ENCODE measurements at regions not wholly inside any gene's neighbourhood (a gene's known extent, or its start where the extent isn't known, plus 50 kb on each side); places are given as distances from the start of the nearest gene placed in this dataset.

DNA sequence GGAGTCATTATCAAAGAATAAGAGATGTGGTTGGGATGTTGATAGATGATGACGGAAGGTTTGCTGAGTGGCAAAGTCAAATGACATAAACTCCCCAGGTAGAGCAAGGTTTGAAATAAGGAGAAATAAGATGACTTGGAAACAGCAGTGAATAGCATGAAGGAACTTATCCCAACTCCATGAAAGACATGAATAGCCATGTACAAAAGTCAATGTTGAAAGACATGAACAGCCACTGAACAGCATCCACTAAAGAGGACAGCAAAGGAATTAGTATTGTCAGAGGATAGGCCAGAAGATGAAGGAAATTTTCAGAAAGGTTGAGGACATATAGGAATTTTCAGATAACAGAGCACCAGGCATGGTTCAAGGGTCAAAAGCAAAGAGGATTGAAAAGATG lies 286.0 kb upstream of the FBXL7 start:
- Histone ChIP-seq H3K4me3 (ENCODE audit: control extremely low read depth in 1 of 5, extremely low read depth in 1 of 5, insufficient read depth in 1 of 5, low read depth in 2 of 5, low read length in 4 of 5) (no peak overlapping the region), H3K27me3 (replicated peaks in 1 of 4; ENCODE audit: control extremely low read depth in 1 of 4, control insufficient read depth in 3 of 4, insufficient read depth in 4 of 4, low read length in 3 of 4) (no peaks in the 10 kb centered on the region), H3K9me3 (ENCODE audit: control extremely low read depth in 1 of 3, control insufficient read depth in 2 of 3, insufficient read depth in 1 of 3, low read length in 2 of 3) (no peaks in the 10 kb centered on the region), H2AFZ (ENCODE audit: insufficient read depth, low read depth, low read length, poor library complexity, severe bottlenecking) (no peak overlapping the region), H3K36me3 (replicated peaks in 1 of 2; ENCODE audit: control extremely low read depth in 1 of 2, control insufficient read depth in 1 of 2, extremely low read depth in 1 of 2, insufficient read depth in 2 of 2, low read length in 1 of 2) (no peaks in the 10 kb centered on the region), H3K4me1 (ENCODE audit: control insufficient read depth in 2 of 2, insufficient read depth in 2 of 2, low read length in 2 of 2) (no peaks in the 10 kb centered on the region), H4K20me1 (ENCODE audit: control insufficient read depth, insufficient read depth, low read length, poor library complexity, severe bottlenecking) (no peaks in the 10 kb centered on the region), H3K4me2 (replicated peaks; ENCODE audit: low read depth, low read length, poor library complexity, severe bottlenecking) (no peak overlapping the region), H3K9ac (ENCODE audit: low read length) (no peak overlapping the region), H3K27ac (ENCODE audit: low read length in 2 of 2) (no peak overlapping the region), H3K79me2 (ENCODE audit: control insufficient read depth, insufficient read depth, low read length) (no peaks in the 10 kb centered on the region)
- no peak overlapping the region for H3K27ac Mint-ChIP-seq
- no peaks in the 10 kb centered on the region for H3K27me3 Mint-ChIP-seq
- ChIA-PET CTCF (no interaction called here), POLR2A (no interaction called here)
- H3K4me1 Mint-ChIP-seq, result no peaks in the 10 kb centered on the region
- DNase-seq (no peak), ATAC-seq (ENCODE audit: low read depth) (no peak)
- TF ChIP-seq, protein P1, sequence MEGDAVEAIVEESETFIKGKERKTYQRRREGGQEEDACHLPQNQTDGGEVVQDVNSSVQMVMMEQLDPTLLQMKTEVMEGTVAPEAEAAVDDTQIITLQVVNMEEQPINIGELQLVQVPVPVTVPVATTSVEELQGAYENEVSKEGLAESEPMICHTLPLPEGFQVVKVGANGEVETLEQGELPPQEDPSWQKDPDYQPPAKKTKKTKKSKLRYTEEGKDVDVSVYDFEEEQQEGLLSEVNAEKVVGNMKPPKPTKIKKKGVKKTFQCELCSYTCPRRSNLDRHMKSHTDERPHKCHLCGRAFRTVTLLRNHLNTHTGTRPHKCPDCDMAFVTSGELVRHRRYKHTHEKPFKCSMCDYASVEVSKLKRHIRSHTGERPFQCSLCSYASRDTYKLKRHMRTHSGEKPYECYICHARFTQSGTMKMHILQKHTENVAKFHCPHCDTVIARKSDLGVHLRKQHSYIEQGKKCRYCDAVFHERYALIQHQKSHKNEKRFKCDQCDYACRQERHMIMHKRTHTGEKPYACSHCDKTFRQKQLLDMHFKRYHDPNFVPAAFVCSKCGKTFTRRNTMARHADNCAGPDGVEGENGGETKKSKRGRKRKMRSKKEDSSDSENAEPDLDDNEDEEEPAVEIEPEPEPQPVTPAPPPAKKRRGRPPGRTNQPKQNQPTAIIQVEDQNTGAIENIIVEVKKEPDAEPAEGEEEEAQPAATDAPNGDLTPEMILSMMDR (IDR thresholded peaks at IDR 0.05), result no peak
- no peak for TF ChIP-seq EZH2 (IDR thresholded peaks at IDR 0.05; ENCODE audit: borderline replicate concordance, insufficient read depth, low read depth, low read length, poor library complexity, severe bottlenecking)
- intact Hi-C loops (cut with micrococcal nuclease), result no loop called here
- H3K4me3 Mint-ChIP-seq, result no peak overlapping the region
- H3K9me3 Mint-ChIP-seq (ENCODE audit: insufficient read depth), result peaks cover 3% of the 10 kb centered on the region
- WGBS (ENCODE audit: insufficient coverage), result 100% methylated on average over 1 of the region's 1 CpG

DNA sequence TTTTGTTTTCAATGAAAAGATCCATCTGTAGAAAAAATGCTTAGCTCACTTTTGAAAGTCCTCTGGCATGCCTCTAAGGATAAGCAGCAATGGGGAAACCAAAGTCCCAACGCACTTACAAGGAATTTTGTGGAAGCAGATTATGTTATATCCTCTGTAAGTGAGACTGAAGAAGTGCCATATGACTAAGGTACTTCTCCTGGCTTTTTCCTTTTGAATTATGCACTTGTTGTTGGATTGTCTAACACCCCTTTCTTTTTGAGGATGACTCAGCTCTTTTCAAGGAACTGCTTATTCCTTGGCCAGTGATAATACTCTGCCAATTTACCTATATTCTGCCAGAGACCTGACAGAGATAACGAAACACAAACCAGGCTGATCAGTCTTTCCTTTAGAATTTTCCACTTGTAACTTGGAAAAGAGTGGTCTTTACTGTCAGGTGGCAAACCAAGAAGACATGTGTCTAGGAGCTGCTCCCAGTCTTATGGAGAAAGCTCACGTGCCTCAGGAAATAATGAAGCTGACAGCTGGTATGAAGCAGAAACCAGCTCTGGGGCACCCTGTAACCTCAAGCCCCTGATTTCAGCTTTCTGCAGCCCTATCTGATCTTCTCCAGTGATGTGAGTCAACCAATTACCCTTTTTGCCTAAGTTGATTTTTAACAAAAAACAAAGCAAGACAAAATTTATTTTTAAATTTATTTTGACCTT lies 290.8 kb upstream of the FBXL7 start:
- Histone ChIP-seq H2AFZ (ENCODE audit: insufficient read depth, low read depth, low read length, poor library complexity, severe bottlenecking) (no peak overlapping the region), H3K79me2 (ENCODE audit: control insufficient read depth, insufficient read depth, low read length) (no peaks in the 10 kb centered on the region), H3K4me2 (replicated peaks; ENCODE audit: low read depth, low read length, poor library complexity, severe bottlenecking) (no peak overlapping the region), H3K9ac (ENCODE audit: low read length) (no peak overlapping the region), H3K36me3 (replicated peaks in 1 of 2; ENCODE audit: control extremely low read depth in 1 of 2, control insufficient read depth in 1 of 2, extremely low read depth in 1 of 2, insufficient read depth in 2 of 2, low read length in 1 of 2) (no peaks in the 10 kb centered on the region), H3K4me3 (ENCODE audit: control extremely low read depth in 1 of 5, extremely low read depth in 1 of 5, insufficient read depth in 1 of 5, low read depth in 2 of 5, low read length in 4 of 5) (no peak overlapping the region), H3K27ac (ENCODE audit: low read length in 2 of 2) (no peak overlapping the region), H3K9me3 (ENCODE audit: control extremely low read depth in 1 of 3, control insufficient read depth in 2 of 3, insufficient read depth in 1 of 3, low read length in 2 of 3) (no peaks in the 10 kb centered on the region), H4K20me1 (ENCODE audit: control insufficient read depth, insufficient read depth, low read length, poor library complexity, severe bottlenecking) (no peaks in the 10 kb centered on the region), H3K27me3 (replicated peaks in 1 of 4; ENCODE audit: control extremely low read depth in 1 of 4, control insufficient read depth in 3 of 4, insufficient read depth in 4 of 4, low read length in 3 of 4) (no peaks in the 10 kb centered on the region), H3K4me1 (ENCODE audit: control insufficient read depth in 2 of 2, insufficient read depth in 2 of 2, low read length in 2 of 2) (no peaks in the 10 kb centered on the region)
- ATAC-seq (ENCODE audit: low read depth) (no peak), DNase-seq (no peak)
- Mint-ChIP-seq H3K27me3 (no peaks in the 10 kb centered on the region), H3K4me1 (no peaks in the 10 kb centered on the region), H3K27ac (no peak overlapping the region), H3K9me3 (ENCODE audit: insufficient read depth) (peaks cover 6% of the 10 kb centered on the region), H3K4me3 (no peak overlapping the region)
- ChIA-PET POLR2A (no interaction called here), CTCF (no interaction called here)
- WGBS (ENCODE audit: insufficient coverage), result 60% methylated on average over 3 of the region's 3 CpGs
- TF ChIP-seq EZH2 (IDR thresholded peaks at IDR 0.05; ENCODE audit: borderline replicate concordance, insufficient read depth, low read depth, low read length, poor library complexity, severe bottlenecking), result no peak
- TF ChIP-seq, protein P1 (IDR thresholded peaks at IDR 0.05), result no peak
- intact Hi-C loops (cut with micrococcal nuclease), result no loop called here

All from B cell (primary cell).